Keratinocyte (primary cell): ENCODE measurements at regions not wholly inside any gene's neighbourhood (a gene's known extent, or its start where the extent isn't known, plus 50 kb on each side); places are given as distances from the start of the nearest gene placed in this dataset.

Experiments
- DNase-seq: peaks from one replicate; pipeline ENCODE4 v3.0.0-alpha.2; 2011; ENCODE audit warnings: low read depth, missing footprints, low spot score
- FAIRE-seq: peaks from 2 replicates; lab custom pipeline; 2011; peaks lifted over from hg19 to GRCh38; lab: Jason Lieb, UNC
- H2AFZ ChIP-seq: 2 replicates; pipeline ENCODE4 v1.6.0; 2012; ENCODE audit warnings: low read length, control low read depth, inconsistent platforms; ENCODE audit not compliant: control insufficient read depth
- H3K27ac ChIP-seq: 2 replicates; pipeline ENCODE4 v1.5.1; 2011; ENCODE audit warnings: low read length; ENCODE audit not compliant: control insufficient read depth, insufficient read depth
- H3K27me3 ChIP-seq: 3 replicates; pipeline ENCODE4 v1.6.0; 2011; ENCODE audit warnings: low read length; ENCODE audit not compliant: control insufficient read depth, insufficient read depth; ENCODE audit errors: extremely low read depth
- H3K36me3 ChIP-seq, 2 experiments: 2 replicates in 1 of 2; 3 replicates in 1 of 2; pipeline ENCODE4 v1.5.1; 2011; ENCODE audit warnings: low read length in 2 of 2, mild to moderate bottlenecking in 1 of 2; ENCODE audit not compliant: control insufficient read depth in 2 of 2, insufficient read depth in 2 of 2; ENCODE audit errors: extremely low read depth in 1 of 2
- H3K4me1 ChIP-seq: 3 replicates; pipeline ENCODE4 v1.5.1; 2011; ENCODE audit warnings: low read length; ENCODE audit not compliant: control insufficient read depth, insufficient read depth; ENCODE audit errors: extremely low read depth
- H3K4me2 ChIP-seq: 3 replicates; pipeline ENCODE4 v1.6.0; 2011; ENCODE audit warnings: low read depth, low read length; ENCODE audit not compliant: control insufficient read depth, insufficient read depth; ENCODE audit errors: extremely low read depth
- H3K4me3 ChIP-seq, 3 experiments: fragments of 200-600 bp in 1 of 3; sonication (generic) in 1 of 3; 2 replicates in 2 of 3; 3 replicates in 1 of 3; pipeline ENCODE4 v1.5.1; 2011 to 2016; ENCODE audit warnings: low read length in 3 of 3, mild to moderate bottlenecking in 3 of 3, control low read depth in 2 of 3, inconsistent platforms in 1 of 3, low read depth in 1 of 3, mixed read lengths in 1 of 3, mixed run types in 1 of 3, moderate library complexity in 1 of 3; ENCODE audit not compliant: control insufficient read depth in 2 of 3, insufficient read depth in 2 of 3; ENCODE audit errors: extremely low read depth in 1 of 3
- H3K79me2 ChIP-seq: 2 replicates; pipeline ENCODE4 v1.6.0; 2012; ENCODE audit warnings: low read length; ENCODE audit not compliant: control insufficient read depth, insufficient read depth
- H3K9ac ChIP-seq: 3 replicates; pipeline ENCODE4 v1.6.0; 2011; ENCODE audit warnings: low read length; ENCODE audit not compliant: control insufficient read depth, insufficient read depth; ENCODE audit errors: extremely low read depth
- H3K9me1 ChIP-seq: 3 replicates; pipeline ENCODE4 v1.6.0; 2011; ENCODE audit warnings: low read length; ENCODE audit not compliant: control insufficient read depth, insufficient read depth; ENCODE audit errors: extremely low read depth
- H3K9me3 ChIP-seq: 2 replicates; pipeline ENCODE4 v1.5.1; 2012; ENCODE audit warnings: low read depth, low read length; ENCODE audit not compliant: control insufficient read depth
- H4K20me1 ChIP-seq: 3 replicates; pipeline ENCODE4 v1.6.0; 2011; ENCODE audit warnings: low read length; ENCODE audit not compliant: control insufficient read depth, insufficient read depth; ENCODE audit errors: extremely low read depth
- CTCF ChIP-seq, 3 experiments: IDR thresholded peaks in 1 of 3; conservative IDR thresholded peaks in 1 of 3; optimal IDR thresholded peaks in 1 of 3; 2 replicates in 2 of 3; 3 replicates in 1 of 3; pipeline versions ENCODE3 to v1.5.1; 2011; ENCODE audit warnings: low read length in 3 of 3, mild to moderate bottlenecking in 3 of 3, moderate library complexity in 2 of 3, control low read depth in 1 of 3, inconsistent platforms in 1 of 3; ENCODE audit not compliant: insufficient read depth in 2 of 3; ENCODE audit errors: extremely low read depth in 1 of 3
- EZH2 ChIP-seq: IDR thresholded peaks from one replicate; pipeline ENCODE4 v1.6.1; 2012; ENCODE audit warnings: inconsistent platforms, mild to moderate bottlenecking, low read length, moderate library complexity
- dilution Hi-C: fragments of 300-500 bp; cut with MboI; formaldehyde crosslinking; loops from one replicate; pipeline ENCODE4 v1.7.0; 2020; ENCODE audit warnings: low sequenced_read_pairs; ENCODE audit not compliant: extremely low pct_ligation_motif_present

GRCh38 chr12:92218394-92219077 lies 72.9 kb upstream of the BTG1 start:
- no peak for FAIRE-seq

DNA sequence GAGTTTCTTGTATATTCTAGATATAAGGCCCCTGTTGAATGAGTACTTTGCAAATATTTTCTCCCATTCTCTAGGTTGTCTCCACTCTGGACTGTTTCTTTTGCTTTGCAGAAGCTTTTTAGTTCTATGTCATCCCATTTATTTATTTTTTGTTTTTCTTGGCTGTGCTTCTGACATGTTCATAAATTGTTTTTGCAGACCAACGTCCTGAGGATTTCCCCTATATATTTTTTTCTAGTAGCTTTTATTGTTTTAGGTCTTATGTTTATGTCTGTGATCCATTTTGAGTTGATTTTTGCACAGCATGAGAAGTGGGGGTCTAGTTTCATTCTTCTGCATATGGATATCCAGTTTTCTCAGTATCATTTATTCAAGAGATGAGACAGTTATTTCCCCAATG lies 70.4 kb upstream of the BTG1 start:
- no peak for DNase-seq
- Histone ChIP-seq H3K9me3 (no peaks in the 10 kb centered on the region), H3K4me3 (no peak overlapping the region), H3K4me2 (no peak overlapping the region), H3K79me2 (no peaks in the 10 kb centered on the region), H3K27ac (no peak overlapping the region), H3K9me1 (no peaks in the 10 kb centered on the region), H3K27me3 (no peaks in the 10 kb centered on the region), H3K9ac (no peak overlapping the region), H4K20me1 (no peaks in the 10 kb centered on the region), H2AFZ (no peak overlapping the region), H3K36me3 (no peaks in the 10 kb centered on the region), H3K4me1 (no peaks in the 10 kb centered on the region)
- no peak for FAIRE-seq
- TF ChIP-seq CTCF (optimal IDR thresholded peaks at IDR 0.05 in 1 of 3, IDR thresholded peaks at IDR 0.05 in 1 of 3, conservative IDR thresholded peaks at IDR 0.05 in 1 of 3; ENCODE audit: extremely low read depth in 1 of 3, insufficient read depth in 2 of 3, low read length in 3 of 3) (no peak), EZH2 (no peak)
- dilution Hi-C loops, result no loop called here

More at GRCh38 chr12:92218394-92219077, 72.9 kb upstream of the BTG1 start:
- no peaks in the 10 kb centered on the region for H3K9me1 ChIP-seq
- no peak overlapping the region for H3K4me2 ChIP-seq
- H3K36me3 ChIP-seq, result no peaks in the 10 kb centered on the region
- H4K20me1 ChIP-seq, result no peaks in the 10 kb centered on the region
- H3K4me3 ChIP-seq, result no peak overlapping the region
- no peak for DNase-seq
- H3K9ac ChIP-seq, result no peak overlapping the region
- TF ChIP-seq CTCF (optimal IDR thresholded peaks at IDR 0.05 in 1 of 3, IDR thresholded peaks at IDR 0.05 in 1 of 3, conservative IDR thresholded peaks at IDR 0.05 in 1 of 3; ENCODE audit: extremely low read depth in 1 of 3, insufficient read depth in 2 of 3, low read length in 3 of 3) (no peak), EZH2 (no peak)
- H3K9me3 ChIP-seq, result no peaks in the 10 kb centered on the region
- no peaks in the 10 kb centered on the region for H3K4me1 ChIP-seq
- dilution Hi-C loops, result no loop called here
- no peaks in the 10 kb centered on the region for H3K27me3 ChIP-seq
- H3K27ac ChIP-seq, result no peak overlapping the region
- H2AFZ ChIP-seq, result no peak overlapping the region
- no peaks in the 10 kb centered on the region for H3K79me2 ChIP-seq
